Peyer's patch (tissue), 4 donors: ENCODE measurements at regions not wholly inside any gene's neighbourhood (a gene's known extent, or its start where the extent isn't known, plus 50 kb on each side); places are given as distances from the start of the nearest gene placed in this dataset.
"Not testable (repeated sequence)": the region's sequence is repeated elsewhere in the genome, so short reads cannot be mapped to it uniquely, and the experiment has no call there.

ENCODE experiments used
- DNase-seq, 3 donors: peaks; one replicate each; pipeline ENCODE4 v3.0.0-alpha.2; 2017 to 2019
- H3K27ac ChIP-seq, 4 donors: fragments of 200-600 bp; sonication (generic); one replicate each; pipeline ENCODE4 v1.5.1; 2016 to 2019
- H3K27me3 ChIP-seq, 2 donors: fragments of 200-600 bp; sonication (generic); one replicate each; pipeline ENCODE4 v1.5.1; 2019
- H3K36me3 ChIP-seq, 3 donors: fragments of 200-600 bp; sonication (generic); one replicate each; pipeline ENCODE4 v1.5.1; 2016 to 2019
- H3K4me1 ChIP-seq, 4 donors: fragments of 200-600 bp; sonication (generic); one replicate each; pipeline ENCODE4 v1.5.1; 2016 to 2019
- H3K4me3 ChIP-seq, 4 donors: fragments of 200-600 bp; sonication (generic); 1 replicate in 3 of 4; 2 replicates in 1 of 4; pipeline ENCODE4 v1.5.1; 2016 to 2019; ENCODE audit warnings: mild to moderate bottlenecking in 1 of 4
- H3K9me3 ChIP-seq, 4 donors: fragments of 200-600 bp; sonication (generic); one replicate each; pipeline ENCODE4 v1.5.1; 2016 to 2019; ENCODE audit warnings: mild to moderate bottlenecking in 1 of 4
- POLR2A ChIP-seq, 2 donors: fragments of 450-650 bp; IDR thresholded peaks; one replicate each; pipeline ENCODE4 v1.5.1; 2017; ENCODE audit warnings: antibody characterized with exemption in 2 of 2, mild to moderate bottlenecking in 2 of 2, moderate library complexity in 2 of 2
- TF ChIP-seq, protein P1 (sequence below), 6 experiments: fragments of 450-650 bp in 4 of 6; fragments of 200-600 bp in 2 of 6; sonication (generic) in 1 of 6; IDR thresholded peaks; one replicate each; pipeline ENCODE4 v1.5.1; 2017 to 2019; ENCODE audit warnings: antibody characterized with exemption in 6 of 6, mild to moderate bottlenecking in 3 of 6, moderate library complexity in 1 of 6

DNA sequence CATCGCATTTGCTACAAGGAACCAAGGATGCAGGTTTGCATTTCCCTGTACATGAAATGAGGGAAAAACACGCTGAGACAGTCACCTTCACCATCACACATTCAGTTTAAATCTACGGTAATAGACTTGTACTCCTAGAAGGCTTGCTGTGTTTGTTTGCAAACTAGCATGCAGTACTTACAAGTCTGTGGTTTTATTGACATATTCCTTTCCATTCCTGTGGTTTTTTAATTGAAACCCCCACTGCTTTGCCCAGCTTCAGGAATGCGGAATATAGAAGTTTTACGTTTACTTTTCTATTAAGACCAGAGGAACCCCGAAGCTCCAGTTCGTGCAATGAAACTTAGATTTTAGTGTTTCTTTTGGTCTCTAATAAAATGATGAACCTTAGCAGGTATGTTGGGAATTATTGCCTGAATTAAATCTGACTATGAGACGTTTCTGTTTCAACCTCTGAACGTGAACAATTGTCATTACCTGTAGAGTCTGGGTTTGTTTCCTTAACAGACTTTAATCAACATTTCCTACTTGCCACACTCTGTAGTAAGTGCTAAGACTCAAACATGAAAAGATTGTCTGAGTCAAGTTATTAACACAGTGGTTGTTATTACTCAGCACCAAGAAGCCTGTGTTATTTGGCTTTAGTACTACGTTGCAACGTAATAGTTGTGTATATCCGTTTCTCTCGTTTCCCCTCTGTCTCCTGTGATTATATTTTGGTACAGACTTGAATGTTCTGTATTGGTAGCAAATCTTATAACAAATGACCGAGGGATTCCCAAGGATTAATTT lies 793.3 kb upstream of the GOT2 start:
- Histone ChIP-seq H3K4me1 (no peaks in the 10 kb centered on the region), H3K9me3 (no peaks in the 10 kb centered on the region), H3K27ac (no peak overlapping the region), H3K27me3 (no peaks in the 10 kb centered on the region), H3K4me3 (no peak overlapping the region), H3K36me3 (no peaks in the 10 kb centered on the region)
- no peak for DNase-seq
- TF ChIP-seq, protein P1, sequence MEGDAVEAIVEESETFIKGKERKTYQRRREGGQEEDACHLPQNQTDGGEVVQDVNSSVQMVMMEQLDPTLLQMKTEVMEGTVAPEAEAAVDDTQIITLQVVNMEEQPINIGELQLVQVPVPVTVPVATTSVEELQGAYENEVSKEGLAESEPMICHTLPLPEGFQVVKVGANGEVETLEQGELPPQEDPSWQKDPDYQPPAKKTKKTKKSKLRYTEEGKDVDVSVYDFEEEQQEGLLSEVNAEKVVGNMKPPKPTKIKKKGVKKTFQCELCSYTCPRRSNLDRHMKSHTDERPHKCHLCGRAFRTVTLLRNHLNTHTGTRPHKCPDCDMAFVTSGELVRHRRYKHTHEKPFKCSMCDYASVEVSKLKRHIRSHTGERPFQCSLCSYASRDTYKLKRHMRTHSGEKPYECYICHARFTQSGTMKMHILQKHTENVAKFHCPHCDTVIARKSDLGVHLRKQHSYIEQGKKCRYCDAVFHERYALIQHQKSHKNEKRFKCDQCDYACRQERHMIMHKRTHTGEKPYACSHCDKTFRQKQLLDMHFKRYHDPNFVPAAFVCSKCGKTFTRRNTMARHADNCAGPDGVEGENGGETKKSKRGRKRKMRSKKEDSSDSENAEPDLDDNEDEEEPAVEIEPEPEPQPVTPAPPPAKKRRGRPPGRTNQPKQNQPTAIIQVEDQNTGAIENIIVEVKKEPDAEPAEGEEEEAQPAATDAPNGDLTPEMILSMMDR (IDR thresholded peaks at IDR 0.05): no peak
- no peak for TF ChIP-seq POLR2A (IDR thresholded peaks at IDR 0.05)

DNA sequence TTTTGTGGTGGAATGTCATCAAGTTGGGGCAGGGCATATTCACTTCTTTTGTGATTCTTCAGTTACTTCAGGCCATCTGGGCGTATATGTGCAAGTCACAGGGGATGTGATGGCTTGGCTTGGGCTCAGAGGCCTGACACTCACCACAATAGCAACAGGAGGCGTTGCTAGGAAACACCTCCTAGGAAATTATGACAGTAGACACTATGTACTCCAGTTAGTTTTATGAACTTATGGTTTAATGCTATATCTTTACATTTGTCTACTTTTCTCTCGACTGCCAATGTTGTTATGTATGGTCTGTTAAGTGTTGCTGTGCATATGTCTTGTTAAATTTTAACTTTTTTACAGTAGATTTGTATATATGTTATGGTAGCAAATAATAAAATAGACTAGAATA lies 788.7 kb upstream of the GOT2 start:
- Histone ChIP-seq H3K27ac (no peak overlapping the region), H3K4me3 (no peak overlapping the region), H3K27me3 (no peaks in the 10 kb centered on the region), H3K4me1 (no peaks in the 10 kb centered on the region), H3K9me3 (no peaks in the 10 kb centered on the region), H3K36me3 (no peaks in the 10 kb centered on the region)
- TF ChIP-seq, protein P1 (IDR thresholded peaks at IDR 0.05): no peak
- no peak for TF ChIP-seq POLR2A (IDR thresholded peaks at IDR 0.05)
- DNase-seq: no peak

DNA sequence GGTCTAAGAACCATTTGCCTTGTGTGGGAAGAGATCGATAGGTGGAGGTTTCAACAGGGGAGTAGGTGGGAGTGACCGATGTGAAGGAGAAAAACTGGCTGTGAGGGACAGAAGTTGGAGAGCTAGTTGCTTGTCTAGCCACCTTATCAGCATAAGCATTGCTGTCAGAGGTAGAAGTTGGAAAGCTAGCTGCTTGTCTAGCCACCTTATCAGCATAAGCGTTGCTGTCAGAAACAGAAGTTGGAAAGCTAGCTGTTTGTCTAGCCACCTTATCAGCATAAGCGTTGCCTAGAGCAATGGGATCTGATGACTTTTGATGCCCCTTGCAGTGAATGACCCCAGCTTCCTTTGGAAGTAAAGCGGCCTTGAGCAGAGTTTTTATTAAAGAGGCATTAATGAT lies 784.6 kb upstream of the GOT2 start:
- H3K4me1 ChIP-seq, H3K27ac ChIP-seq, DNase-seq, H3K9me3 ChIP-seq, H3K27me3 ChIP-seq, H3K36me3 ChIP-seq, H3K4me3 ChIP-seq: not testable (repeated sequence)

DNA sequence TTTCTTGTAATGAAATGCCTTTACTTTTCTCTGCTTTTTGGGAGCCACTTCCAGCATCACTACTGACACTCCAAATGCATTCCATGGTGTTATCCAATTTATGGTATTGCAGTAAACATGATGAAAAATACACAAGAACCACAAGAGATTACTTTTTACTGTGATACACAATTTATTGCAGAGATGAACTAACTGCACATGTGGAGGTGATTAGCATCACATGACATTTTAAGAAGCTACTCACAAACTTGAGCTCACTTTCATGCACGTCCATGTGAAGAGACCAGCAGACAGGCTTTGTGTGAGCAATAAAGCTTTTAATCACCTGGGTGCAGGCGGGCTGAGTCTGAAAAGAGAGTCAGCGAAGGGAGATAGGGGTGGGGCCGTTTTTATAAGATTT lies 780.5 kb upstream of the GOT2 start:
- Histone ChIP-seq H3K4me3 (no peak overlapping the region), H3K27ac (no peak overlapping the region), H3K9me3 (no peaks in the 10 kb centered on the region), H3K27me3 (no peaks in the 10 kb centered on the region), H3K36me3 (no peaks in the 10 kb centered on the region), H3K4me1 (no peaks in the 10 kb centered on the region)
- no peak for DNase-seq
- TF ChIP-seq, protein P1 (IDR thresholded peaks at IDR 0.05): no peak
- no peak for TF ChIP-seq POLR2A (IDR thresholded peaks at IDR 0.05)

DNA sequence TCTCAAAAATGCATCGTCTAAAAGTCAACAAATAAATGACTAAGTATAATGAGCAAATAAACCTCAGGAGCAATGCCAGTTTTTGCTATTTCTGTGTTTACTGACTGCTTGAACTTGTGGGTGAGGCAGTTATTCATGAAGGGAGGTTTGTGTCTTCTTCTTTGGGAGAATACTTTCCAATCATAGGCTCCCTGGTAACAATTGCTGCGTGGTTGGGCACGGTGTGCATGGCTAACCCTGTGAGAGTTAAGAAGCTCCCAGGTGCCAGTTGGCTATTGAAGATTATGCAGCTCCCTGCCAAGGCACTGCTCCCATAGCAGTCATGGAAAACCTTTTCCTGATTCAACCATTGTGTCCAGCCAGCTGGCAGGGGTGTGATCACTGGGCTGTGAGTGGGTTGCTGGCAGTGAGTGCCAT lies 775.9 kb upstream of the GOT2 start:
- no peaks in the 10 kb centered on the region for H3K36me3 ChIP-seq
- DNase-seq: no peak
- no peaks in the 10 kb centered on the region for H3K4me1 ChIP-seq
- no peaks in the 10 kb centered on the region for H3K27me3 ChIP-seq
- no peak overlapping the region for H3K4me3 ChIP-seq
- H3K27ac ChIP-seq: no peak overlapping the region
- TF ChIP-seq, protein P1 (IDR thresholded peaks at IDR 0.05): no peak
- no peak for TF ChIP-seq POLR2A (IDR thresholded peaks at IDR 0.05)
- no peaks in the 10 kb centered on the region for H3K9me3 ChIP-seq

DNA sequence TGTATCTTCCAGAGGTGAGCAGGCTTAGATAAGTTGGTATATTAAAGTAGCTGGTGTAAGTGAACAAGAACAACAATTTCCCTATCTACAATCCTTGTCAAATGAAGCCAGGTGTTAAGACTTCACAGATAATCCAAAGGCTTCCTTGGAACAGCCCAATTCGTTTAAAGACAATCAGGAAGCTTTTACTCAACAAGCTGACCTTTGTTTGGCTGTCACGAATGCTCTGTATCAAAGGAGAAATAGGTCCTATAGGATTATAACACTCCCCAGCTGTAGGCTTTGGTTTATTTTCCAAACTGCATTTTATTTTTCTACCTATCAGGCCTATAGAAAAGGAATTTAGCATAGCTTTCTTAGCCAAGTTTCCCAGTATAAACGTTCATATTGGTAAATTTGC lies 766.5 kb upstream of the GOT2 start:
- no peaks in the 10 kb centered on the region for H3K9me3 ChIP-seq
- no peak for DNase-seq
- TF ChIP-seq, protein P1 (IDR thresholded peaks at IDR 0.05): no peak
- no peak for TF ChIP-seq POLR2A (IDR thresholded peaks at IDR 0.05)

More for the DNA sequence above, 766.5 kb upstream of the GOT2 start:
- Histone ChIP-seq H3K36me3 (no peaks in the 10 kb centered on the region), H3K27ac (no peak overlapping the region), H3K27me3 (no peaks in the 10 kb centered on the region), H3K4me3 (no peak overlapping the region), H3K4me1 (no peaks in the 10 kb centered on the region)
